ENCODE measurements at regions not wholly inside any gene's neighbourhood (a gene's known extent, or its start where the extent isn't known, plus 50 kb on each side); places are given as distances from the start of the nearest gene placed in this dataset.

DNA sequence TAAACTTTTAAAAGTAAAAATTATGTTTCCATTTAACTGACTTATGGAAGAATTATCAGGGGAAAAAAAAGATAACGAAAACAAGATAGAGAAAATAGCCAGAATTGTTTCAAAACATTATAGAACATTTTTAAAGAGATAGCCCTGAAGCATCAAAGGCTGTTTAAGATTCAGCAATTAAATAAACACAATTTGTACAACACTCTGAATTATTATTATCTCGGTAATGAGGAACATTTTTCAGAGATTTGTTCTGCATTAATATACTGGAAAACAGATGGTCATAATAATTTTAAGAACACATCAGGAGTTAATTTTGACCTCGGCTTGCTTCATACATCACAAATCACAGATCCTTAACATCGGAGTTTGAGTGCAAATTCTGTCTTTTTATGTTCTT lies 643.8 kb downstream of the SORCS1 start:
- intact Hi-C loops (cut with DNase I) = no loop called here
- no peak for DNase-seq (ENCODE audit: low spot score)

DNA sequence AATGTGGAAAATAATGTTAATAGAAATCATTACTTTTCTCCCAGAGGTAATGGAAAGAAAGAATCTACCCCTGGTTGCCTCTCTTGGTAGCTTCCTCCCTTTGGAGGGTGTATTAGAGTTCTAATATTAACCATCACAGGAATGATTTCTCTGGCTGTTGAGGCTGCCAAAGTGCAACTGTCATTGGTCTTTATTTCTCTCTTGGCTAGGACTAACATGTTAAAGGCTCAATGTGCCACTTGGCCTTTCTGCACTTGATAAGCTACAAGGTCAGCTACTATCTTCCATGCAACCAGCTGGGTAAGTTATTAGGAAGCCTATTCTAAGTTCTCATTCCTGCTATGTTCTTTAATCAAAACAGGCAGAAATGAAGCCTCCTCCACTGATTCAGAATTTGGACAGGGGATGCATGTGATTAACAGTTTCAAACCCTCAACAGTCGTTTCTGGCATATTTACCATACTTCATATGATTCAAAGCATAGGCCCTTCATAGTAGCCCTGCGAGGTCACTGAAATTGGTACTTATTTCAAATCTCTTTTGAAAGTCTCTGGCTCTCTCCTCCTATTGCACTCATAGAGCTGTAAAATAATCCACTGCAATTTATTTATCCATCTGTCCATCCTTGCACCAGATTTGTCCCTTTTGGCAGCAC lies 645.0 kb downstream of the SORCS1 start:
- DNase-seq (ENCODE audit: low spot score) = no peak
- intact Hi-C loops (cut with DNase I) = no loop called here

DNA sequence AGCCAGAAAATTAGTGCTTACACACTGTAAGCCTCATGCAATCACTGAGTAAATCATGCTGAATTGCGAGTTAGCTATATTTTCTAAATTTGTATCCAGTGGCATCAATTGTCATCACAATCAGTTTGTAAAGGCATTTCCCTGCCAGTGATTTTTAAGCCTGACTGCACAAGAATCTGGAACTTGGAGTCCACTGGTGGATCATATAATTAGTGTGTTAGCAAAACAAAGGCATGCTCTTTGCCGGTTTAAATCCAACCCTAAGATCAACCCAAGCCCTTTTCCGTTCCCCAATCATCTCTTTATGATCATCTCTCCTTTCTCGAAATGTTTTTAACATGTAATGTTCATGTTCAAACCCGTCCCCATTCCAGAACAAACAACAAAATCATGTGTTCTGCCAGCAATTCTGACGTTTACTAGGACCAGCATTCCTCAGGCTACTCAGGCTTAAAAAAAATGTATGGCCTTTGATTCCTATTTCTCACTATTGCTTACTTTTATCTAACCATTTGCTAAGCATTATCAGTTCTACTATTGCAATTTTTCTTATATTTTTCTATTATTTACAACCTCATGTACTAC lies 649.2 kb downstream of the SORCS1 start:
- intact Hi-C loops (cut with DNase I) = no loop called here
- no peak for DNase-seq (ENCODE audit: low spot score)

DNA sequence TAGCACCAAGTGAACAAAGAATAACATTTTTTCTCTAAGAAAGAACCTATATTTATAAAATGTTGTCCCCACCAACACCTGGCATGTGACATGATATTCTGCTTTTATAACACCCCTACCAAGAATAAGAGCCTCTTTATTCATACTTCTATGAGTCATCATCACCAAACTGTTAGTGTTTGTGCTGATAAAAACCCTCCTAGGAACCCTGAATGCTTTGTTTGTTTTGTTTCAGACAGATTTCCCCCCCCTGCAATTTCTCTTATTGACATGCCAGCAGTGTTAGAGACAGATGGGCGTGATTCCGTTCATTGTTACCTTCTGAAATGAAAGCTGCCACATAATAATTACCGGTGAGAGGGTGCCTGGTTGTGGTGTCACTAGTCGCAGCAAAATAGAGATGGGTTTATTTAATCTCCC lies 651.1 kb downstream of the SORCS1 start:
- intact Hi-C loops (cut with DNase I) = no loop called here
- DNase-seq (ENCODE audit: low spot score) = no peak

DNA sequence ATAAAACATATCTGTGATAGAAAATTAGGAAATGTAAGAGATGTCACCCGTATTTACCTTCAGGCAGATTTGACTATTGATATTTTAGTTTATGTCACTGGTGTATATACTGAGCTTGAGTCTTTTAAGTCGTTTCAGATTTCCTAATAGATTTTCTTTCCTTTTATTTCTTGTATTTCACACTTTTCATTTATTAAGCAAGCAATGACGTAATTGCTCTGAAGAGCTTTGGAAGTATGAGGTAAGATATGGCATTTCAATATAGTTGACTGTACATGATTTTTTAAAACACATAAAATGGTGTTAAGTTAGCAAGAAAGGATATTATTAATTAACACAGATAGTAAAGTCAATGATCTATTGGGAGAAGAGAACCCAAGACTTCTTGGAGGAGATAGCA lies 652.6 kb downstream of the SORCS1 start:
- intact Hi-C loops (cut with DNase I) = no loop called here
- no peak for DNase-seq (ENCODE audit: low spot score)

DNA sequence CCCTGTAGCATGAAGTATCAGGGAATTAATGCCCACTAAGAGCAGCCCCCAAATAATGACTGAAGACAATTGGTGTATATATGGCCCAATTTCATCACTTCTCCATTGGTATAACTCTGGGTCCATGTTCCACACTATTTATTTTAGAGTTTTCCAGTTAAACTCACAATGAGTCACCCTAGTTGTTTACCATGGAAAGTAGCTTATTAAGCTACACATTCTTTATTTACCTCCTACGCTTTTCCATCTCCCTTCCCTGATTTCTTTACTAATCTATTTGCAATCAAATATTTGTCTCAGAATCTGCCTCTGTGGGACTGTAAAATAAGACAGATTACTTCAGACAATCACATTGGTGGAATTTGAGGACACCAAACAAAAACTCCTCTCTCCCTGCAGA lies 655.6 kb downstream of the SORCS1 start:
- no peak for DNase-seq (ENCODE audit: low spot score)
- intact Hi-C loops (cut with DNase I) = no loop called here

DNA sequence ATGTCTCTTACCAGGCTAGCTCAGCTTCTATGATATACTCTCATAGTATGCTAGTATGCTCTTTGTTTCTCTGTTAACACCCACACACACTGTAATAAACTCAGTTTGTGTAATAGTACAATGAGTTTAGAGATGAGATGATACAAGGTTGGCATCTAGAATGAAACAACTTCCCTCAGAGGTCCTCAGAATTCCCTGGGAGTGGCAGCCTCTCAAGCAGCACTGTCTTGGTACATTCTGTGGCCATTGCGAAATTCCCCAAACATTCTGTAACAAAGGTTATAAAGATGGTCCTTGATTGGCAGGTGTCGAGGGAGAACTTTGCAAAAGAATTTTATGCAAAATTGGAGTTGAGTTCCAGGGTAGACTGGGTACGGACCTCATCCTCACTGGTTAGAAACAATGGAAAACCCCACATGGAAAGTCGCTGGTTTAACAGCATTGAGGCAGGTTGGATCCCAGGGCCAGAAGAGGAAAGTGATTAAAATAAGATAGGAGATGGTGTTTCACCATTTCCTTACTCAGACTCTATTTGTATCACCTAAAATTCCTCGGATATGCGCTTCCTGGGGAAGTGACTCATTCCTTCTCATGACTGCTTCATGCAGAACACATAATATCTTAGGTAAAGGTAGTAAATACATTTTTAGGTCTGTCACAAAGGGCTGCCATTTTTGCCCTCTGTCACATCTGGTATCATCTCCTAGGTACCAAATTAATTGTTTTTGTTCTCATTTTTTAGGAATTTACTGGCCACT lies 657.8 kb downstream of the SORCS1 start:
- intact Hi-C loops (cut with DNase I) = no loop called here
- no peak for DNase-seq (ENCODE audit: low spot score)

DNA sequence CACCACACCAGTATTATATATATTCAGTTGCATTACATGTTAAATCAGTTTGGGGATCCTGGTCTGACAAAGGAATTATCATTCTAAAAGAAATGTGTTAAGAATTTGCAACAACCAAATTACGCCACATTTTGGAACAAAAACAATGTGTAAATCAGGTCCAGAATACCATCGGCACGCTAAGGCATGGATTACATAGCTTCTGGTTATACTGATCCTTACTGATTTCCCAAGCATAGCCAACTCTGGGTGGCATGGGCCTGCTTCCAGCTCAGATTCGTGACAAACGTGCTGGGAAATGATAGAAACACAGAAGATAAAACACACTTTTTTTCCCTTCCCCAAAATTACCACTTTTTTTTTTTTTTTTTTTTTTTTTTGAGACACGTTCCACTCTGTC lies 660.0 kb downstream of the SORCS1 start:
- intact Hi-C loops (cut with DNase I) = no loop called here
- DNase-seq (ENCODE audit: low spot score) = no peak

DNA sequence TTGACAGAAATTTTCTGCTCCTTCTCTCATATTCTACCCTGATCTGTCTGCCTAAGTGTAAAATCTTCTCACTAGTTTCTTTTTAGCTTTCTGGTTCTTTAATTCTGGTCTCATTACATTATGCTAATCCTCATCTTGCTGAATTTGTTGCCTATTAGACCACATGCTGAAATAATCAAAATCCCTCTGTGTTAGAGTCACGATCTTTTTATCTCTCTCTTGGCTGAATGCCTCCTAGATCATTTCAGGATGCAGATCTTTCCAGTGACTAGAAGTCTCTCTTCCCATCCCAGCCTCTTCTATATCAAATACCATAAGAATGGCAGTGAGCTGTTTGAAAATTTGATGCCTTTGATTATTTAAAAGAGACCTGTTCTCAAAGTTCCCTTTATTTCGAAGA lies 661.9 kb downstream of the SORCS1 start:
- DNase-seq (ENCODE audit: low spot score) = no peak
- intact Hi-C loops (cut with DNase I) = no loop called here

DNA sequence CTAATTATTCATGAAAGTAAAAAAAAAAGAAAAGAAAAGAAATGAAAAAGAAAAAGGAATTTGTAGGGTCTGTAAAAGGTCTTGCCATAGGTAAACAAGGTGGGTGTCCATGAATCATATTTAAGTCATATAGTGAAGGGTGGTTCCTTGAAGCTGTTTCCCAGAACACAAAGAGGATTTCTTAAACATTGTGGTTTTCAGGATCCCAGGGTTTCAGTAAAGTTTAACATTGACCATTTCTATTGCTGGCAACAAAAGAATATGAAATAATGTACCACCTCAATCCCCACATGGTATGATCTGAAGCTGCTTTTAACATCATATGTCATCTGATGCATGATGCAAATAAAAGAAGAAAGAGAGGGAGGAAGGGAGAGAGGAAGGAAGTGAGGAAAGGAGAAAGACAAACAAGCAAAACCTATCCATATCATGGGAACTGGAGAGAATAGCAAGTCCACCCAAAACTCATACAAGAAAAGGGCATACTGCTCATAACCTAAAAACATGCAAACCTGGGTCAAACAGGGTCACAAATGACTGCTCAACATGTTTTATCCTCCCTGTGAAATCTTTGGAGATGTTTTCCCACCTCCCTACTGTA lies 663.5 kb downstream of the SORCS1 start:
- no peak for DNase-seq (ENCODE audit: low spot score)
- intact Hi-C loops (cut with DNase I) = no loop called here

DNA sequence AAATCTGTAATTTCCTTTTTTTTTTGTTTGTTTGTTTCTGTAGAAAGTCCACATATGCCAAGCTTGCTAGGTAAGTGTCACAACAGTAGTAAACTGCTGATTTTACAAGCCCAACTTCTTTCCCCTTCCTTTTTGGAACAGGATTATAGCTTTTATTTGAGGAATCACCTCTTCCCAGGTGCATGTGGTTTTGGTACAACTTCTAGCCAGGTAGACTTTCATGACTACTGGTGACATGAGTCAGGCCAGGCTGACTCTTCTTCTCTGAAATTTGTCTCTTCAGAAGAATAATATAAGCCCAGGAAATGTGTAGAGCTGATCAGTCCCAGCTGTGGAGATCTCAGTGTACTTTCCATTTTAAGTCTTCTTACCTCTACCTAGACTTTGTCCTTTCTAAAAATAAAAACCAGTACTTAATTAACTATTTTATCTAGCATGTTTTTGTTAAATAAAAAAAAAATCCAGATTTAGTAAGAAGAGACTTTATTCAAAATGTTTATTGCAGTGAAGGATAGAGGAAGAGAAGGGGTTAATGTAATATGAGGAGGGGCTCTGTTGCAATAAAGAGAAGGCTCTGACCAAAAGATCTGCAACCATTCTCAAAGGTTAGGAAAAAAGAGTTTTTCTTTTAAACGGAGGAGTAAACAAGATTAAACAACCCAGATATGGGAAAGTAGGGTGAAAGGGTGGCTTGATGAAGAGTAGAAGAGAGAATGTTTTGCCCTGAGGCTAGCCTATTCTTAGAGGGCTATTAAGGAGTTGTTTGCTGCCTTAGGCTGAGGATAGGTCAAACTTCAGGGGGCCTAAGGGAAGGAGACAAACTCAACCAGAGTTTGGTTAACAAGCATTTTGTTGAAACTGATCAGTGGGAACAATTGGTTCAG lies 664.2 kb downstream of the SORCS1 start:
- no peak for DNase-seq (ENCODE audit: low spot score)
- intact Hi-C loops (cut with DNase I) = no loop called here

DNA sequence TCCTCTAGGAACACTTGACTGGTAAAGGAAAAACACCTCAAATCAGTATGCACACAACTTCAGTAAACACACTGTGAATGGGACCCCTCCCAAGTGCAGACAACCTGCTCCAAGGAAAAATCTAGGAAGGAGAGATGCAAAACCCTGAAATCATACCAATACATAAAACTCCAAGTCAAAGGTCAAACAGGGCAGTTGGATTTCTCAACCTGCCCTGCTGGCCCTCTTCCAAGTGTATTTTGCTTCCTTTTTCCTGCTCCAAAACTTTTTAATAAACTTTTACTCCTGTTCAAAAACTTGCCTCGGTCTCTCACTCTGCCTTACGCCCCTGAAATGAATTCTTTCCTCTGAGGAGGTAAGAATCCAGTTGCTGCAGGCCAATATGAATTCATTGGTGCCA lies 665.1 kb downstream of the SORCS1 start:
- intact Hi-C loops (cut with DNase I) = no loop called here
- no peak for DNase-seq (ENCODE audit: low spot score)

DNA sequence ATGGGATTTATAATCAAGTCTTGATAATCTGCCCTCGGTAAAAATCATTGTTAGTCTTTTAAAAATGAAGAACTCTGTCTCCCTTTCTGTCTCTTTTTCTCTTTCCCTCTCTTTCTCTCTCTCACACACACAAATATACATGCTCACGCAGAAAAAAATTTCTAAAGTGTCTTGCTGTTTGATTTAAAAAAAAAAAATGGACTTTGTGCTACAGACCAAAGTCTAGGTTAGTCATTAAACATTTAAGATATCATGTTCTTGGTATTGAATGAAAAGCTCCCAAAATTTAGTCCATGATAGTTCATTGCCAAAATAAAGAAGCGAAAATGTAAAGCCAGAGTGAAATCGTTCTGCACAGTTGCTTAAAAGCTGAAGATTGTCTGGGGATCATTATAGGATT lies 665.8 kb downstream of the SORCS1 start:
- DNase-seq (ENCODE audit: low spot score) = no peak
- intact Hi-C loops (cut with DNase I) = no loop called here

DNA sequence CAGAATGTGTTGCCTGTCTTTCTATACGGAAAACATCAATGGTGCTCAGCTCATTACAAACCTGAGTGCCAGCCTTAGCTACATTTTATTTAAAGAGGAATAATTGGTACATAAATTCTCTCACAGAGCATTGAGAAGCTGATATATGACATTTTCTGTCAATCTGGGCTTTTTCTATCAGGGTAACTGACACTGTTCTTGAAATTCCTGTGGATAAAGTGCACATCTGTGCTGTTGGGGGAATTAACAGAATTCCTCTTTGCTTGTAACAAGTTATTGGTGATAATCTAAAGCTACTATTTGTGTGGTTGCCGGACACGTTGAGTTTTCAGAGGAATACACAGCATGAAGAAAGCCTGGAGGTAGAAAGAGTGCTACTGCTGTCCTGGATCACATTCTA lies 668.6 kb downstream of the SORCS1 start:
- DNase-seq (ENCODE audit: low spot score) = no peak
- intact Hi-C loops (cut with DNase I) = no loop called here

DNA sequence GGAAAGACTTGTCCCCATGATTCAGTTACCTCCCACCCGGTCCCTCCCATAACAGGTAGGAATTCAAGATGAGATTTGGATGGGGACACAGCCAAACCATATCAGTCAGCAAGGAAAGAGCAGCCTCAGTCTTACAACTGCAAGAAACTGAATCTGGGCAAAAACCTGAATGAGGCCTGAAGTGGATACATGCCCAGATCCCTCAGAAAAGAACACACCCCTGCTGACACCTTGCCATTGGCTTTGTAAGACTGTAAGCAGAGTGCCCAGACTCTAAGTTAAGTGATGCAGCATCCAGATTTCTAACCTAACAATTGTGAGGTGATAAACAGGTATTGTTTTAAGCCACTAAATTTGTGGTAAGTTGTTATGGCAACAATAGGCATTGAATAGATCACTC lies 670.8 kb downstream of the SORCS1 start:
- DNase-seq (ENCODE audit: low spot score) = no peak
- intact Hi-C loops (cut with DNase I) = no loop called here

DNA sequence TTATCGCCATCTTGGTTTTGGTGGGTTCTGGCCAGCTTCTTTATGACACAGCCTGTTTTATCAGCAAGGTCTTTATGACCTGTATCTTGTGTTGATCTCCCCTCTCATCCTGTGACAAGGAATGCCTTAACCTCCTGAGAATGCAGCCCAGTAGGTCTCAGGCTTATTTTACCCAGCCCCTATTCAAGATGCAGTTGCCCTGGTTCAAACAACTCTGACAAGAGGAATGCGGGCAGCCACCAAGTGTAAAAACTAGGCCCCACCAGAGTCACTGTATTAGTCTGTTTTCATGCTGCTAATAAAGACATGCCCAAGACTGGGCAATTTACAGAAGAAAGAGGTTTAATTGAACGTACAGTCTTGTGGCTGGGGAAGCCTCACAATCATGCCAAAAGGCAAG lies 671.3 kb downstream of the SORCS1 start:
- intact Hi-C loops (cut with DNase I) = no loop called here
- DNase-seq (ENCODE audit: low spot score) = no peak

DNA sequence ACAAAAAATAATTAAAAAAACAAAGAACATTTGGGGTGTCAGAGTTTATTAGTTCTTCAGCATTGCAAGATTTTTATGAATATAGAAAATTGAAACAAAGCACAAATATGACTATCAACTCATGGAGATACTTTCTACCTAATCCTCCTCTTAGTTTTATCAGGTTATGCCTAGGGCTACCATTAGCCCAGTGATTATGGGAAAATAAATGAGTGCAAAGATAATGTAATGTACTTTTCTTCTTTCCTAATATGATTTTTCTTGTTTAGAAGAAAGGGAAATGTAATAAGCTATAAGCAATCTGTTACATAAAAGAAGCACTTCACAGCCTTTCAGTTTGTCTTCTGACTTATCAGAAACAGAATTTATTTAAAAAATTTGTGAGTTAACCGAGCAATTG lies 676.8 kb downstream of the SORCS1 start:
- intact Hi-C loops (cut with DNase I) = no loop called here
- no peak for DNase-seq (ENCODE audit: low spot score)

DNA sequence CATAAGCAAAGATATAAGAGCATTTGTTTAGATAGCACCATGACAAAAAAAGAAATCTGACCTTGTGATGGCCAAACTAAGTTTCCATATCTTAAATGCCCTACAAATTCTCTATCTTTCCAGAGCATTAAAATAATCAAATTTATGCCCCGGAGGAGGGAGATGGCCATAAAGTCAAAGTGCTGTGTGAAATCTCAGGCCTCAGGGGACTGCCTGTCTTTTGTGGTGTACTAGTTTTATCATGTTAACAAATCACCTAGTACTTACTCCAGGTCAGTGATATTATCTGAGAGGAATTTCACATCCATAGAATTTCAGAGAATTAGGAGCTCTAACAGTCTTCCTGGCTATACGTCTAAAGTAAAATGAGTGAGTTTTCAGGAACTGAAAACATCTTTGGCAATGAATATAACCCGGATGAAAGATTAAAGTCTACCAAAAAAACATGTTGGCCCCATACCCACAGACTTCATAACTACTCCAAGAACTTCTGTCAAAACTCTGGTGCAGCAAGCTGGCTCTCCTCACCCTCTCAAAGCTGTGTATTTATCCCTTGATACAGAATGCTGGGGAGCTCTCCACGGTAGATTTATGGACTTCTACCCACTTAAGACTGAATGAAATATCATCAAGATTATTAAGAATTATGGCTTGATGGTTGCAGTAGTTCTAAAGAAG lies 682.8 kb downstream of the SORCS1 start:
- DNase-seq (ENCODE audit: low spot score) = no peak
- intact Hi-C loops (cut with DNase I) = no loop called here

DNA sequence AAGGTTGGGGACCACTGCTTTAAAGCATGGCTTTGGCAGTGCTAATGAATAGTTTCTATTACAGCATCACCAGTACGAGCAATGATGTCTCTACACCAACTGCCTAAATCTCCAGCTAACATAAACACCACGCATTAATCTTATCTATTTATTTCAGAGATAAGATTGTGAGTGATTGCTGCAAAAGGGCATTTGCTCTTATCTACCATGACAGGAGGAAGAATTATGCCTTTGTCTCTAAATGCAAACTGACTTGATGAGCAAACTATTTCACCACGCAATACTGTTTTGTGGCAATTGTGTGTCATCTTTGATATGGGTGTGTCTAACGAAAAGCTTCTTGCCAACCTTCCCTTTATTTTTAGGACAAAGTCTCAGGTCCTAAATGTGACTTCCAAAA lies 684.9 kb downstream of the SORCS1 start:
- no peak for DNase-seq (ENCODE audit: low spot score)
- intact Hi-C loops (cut with DNase I) = no loop called here
